Type B pancreatic cell (in vitro differentiated cells): ENCODE measurements at regions not wholly inside any gene's neighbourhood (a gene's known extent, or its start where the extent isn't known, plus 50 kb on each side); places are given as distances from the start of the nearest gene placed in this dataset.
A peak's percentile ranks its signal among the peaks of the same experiment; 100 is the strongest.

Source experiments
- DNase-seq: peaks from one replicate; pipeline ENCODE4 v3.0.0; 2021; ENCODE audit warnings: mixed read lengths; ENCODE audit not compliant: unreplicated experiment; ENCODE audit errors: extremely low spot score
- H3K27ac Mint-ChIP-seq: 2 replicates; pipeline ENCODE4 v1.8.0; 2021; ENCODE audit warnings: mild to moderate bottlenecking, mixed read lengths
- H3K27me3 Mint-ChIP-seq: 2 replicates; pipeline ENCODE4 v1.8.0; 2021; ENCODE audit warnings: mixed read lengths
- H3K36me3 Mint-ChIP-seq: 2 replicates; pipeline ENCODE4 v1.8.0; 2021; ENCODE audit warnings: mixed read lengths
- H3K4me1 Mint-ChIP-seq: one replicate; pipeline ENCODE4 v1.8.0; 2021; ENCODE audit warnings: mixed read lengths; ENCODE audit not compliant: unreplicated experiment
- H3K4me3 Mint-ChIP-seq: 2 replicates; pipeline ENCODE4 v1.8.0; 2021; ENCODE audit warnings: mild to moderate bottlenecking, mixed read lengths
- H3K9me3 Mint-ChIP-seq: 2 replicates; pipeline ENCODE4 v1.8.0; 2021; ENCODE audit warnings: mixed read lengths
- TF ChIP-seq, protein P1 (sequence below): fragments of 200-600 bp; sonication (generic); conservative IDR thresholded peaks from 2 replicates; pipeline ENCODE4 v1.5.0; 2021; ENCODE audit warnings: antibody characterized with exemption, mild to moderate bottlenecking

DNA sequence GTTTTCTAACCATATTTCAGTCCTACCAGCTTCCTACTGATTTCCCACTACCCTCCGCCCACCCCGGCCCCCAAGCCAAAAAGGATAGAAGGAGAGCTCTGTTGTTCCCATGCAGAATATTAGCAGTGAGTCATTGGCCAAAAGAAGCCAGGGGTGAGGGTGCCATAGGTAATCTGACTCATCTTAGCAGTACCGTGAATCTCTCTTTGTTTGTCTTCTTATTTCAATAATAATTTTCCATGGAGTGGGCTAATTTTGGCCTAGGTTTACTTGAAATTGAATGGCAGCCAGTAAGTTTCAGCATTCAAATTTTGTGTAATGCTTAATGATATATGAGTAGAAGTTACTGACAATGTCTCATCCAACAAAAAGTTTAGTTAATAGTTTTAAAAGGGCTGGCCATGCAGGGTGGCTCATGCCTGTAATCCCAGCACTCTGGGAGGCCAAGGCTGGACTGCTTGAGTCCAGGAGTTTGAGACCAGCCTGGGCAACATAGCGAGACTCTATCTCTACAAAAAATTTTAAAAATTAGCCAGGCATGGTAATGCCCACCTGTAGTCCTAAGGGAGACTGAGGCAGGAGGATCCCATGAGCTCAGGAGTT lies 74.2 kb downstream of the C9orf152 start:
- Mint-ChIP-seq H3K36me3 (peaks cover 19% of the 10 kb centered on the region), H3K27ac (peak overlapping the region; percentile 34), H3K27me3 (no peaks in the 10 kb centered on the region), H3K9me3 (peaks cover 6% of the 10 kb centered on the region), H3K4me1 (peaks cover 27% of the 10 kb centered on the region), H3K4me3 (no peak overlapping the region)
- DNase-seq, result no peak
- TF ChIP-seq, protein P1, sequence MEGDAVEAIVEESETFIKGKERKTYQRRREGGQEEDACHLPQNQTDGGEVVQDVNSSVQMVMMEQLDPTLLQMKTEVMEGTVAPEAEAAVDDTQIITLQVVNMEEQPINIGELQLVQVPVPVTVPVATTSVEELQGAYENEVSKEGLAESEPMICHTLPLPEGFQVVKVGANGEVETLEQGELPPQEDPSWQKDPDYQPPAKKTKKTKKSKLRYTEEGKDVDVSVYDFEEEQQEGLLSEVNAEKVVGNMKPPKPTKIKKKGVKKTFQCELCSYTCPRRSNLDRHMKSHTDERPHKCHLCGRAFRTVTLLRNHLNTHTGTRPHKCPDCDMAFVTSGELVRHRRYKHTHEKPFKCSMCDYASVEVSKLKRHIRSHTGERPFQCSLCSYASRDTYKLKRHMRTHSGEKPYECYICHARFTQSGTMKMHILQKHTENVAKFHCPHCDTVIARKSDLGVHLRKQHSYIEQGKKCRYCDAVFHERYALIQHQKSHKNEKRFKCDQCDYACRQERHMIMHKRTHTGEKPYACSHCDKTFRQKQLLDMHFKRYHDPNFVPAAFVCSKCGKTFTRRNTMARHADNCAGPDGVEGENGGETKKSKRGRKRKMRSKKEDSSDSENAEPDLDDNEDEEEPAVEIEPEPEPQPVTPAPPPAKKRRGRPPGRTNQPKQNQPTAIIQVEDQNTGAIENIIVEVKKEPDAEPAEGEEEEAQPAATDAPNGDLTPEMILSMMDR, result no peak

DNA sequence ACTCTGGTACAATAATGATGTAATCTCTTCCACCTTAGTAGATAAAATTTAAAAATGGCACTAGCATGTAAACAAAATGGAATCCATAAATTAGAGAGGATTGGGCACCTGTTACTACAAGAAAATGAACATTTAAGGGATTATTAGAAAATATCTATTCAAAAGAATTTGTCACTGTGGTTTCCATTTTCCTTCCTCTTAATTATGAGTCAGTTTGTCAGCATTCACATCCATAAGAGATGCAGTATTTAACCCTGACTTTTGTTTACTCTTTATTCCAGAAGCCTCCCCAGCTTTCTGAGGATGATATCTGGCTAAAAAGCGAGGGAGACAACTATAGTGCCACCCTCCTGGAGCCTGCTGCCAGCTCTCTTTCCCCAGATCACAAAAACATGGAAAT lies 72.1 kb downstream of the C9orf152 start:
- no peak for DNase-seq
- peaks cover 10% of the 10 kb centered on the region for H3K4me1 Mint-ChIP-seq
- H3K4me3 Mint-ChIP-seq, result no peak overlapping the region
- no peak overlapping the region for H3K27ac Mint-ChIP-seq
- peaks cover 39% of the 10 kb centered on the region for H3K36me3 Mint-ChIP-seq
- H3K27me3 Mint-ChIP-seq, result no peaks in the 10 kb centered on the region
- TF ChIP-seq, protein P1, result no peak
- H3K9me3 Mint-ChIP-seq, result peaks cover 11% of the 10 kb centered on the region

DNA sequence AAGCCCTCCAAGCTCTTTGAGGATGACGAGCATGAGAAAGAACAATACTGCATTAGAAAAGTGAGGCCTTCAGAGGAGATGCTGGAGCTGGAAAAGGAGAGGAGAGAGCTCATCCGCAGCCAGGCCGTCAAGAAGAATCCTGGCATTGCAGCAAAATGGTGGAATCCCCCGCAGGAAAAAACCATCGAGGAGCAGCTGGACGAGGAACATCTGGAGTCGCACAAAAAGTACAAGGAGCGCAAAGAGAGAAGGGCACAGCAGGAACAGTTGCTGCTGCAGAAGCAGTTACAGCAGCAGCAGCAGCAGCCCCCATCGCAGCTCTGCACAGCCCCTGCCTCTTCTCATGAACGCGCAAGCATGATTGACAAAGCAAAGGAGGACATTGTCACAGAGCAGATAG lies 71.2 kb downstream of the C9orf152 start:
- no peak overlapping the region for H3K4me3 Mint-ChIP-seq
- peaks cover 5% of the 10 kb centered on the region for H3K9me3 Mint-ChIP-seq
- no peaks in the 10 kb centered on the region for H3K27me3 Mint-ChIP-seq
- no peak for DNase-seq
- TF ChIP-seq, protein P1, result no peak
- H3K4me1 Mint-ChIP-seq, result peaks cover 6% of the 10 kb centered on the region
- H3K36me3 Mint-ChIP-seq, result peaks cover 38% of the 10 kb centered on the region
- no peak overlapping the region for H3K27ac Mint-ChIP-seq

DNA sequence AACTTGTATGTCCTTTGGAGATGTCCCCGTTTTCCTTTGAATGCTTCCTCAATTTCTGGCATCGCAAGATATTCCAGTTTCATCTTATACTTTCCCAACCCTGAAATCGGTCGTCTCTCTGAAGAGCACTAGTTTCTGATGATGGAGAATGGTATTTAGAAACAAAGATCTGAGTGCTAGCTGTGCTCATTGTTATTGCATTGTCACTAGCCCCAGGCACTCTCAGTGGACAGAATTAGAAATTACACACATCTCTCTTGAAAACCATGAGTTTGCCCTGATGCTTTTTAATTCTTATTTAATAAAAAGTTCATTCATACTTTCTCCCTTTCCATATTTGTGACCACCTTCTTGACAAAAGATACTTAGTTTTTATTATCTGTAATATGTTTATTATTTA lies 67.7 kb downstream of the C9orf152 start:
- no peaks in the 10 kb centered on the region for H3K27me3 Mint-ChIP-seq
- H3K27ac Mint-ChIP-seq, result no peak overlapping the region
- no peak overlapping the region for H3K4me3 Mint-ChIP-seq
- TF ChIP-seq, protein P1, result no peak
- H3K36me3 Mint-ChIP-seq, result peaks cover 42% of the 10 kb centered on the region
- peaks cover 27% of the 10 kb centered on the region for H3K4me1 Mint-ChIP-seq
- no peak for DNase-seq
- H3K9me3 Mint-ChIP-seq, result peaks cover 12% of the 10 kb centered on the region

DNA sequence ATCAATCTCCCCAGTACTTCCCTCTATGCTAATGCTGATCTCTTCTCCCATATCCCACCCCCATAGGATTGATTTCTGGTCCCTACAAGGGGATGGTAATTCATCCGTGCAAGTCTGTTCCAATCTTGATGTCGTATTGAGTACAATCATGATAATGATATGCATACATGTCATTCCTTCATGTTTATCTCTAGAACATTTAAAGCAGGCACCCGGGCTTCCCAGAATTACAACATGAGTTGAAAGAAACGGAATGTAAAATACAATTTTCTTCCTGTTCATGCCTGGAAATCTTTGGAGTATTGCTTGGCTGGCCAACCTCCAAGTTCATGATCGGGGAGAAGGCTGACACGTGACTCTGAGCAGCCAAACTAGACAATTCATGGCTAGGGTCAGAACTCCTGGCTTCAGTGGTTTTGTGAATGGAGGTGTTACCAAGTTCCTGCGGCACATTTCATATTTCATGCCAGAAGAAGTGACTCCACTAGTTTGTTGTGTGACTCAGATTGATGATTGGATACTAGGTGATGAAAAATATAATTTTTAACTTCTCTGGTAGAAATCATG lies 66.6 kb downstream of the C9orf152 start:
- no peak overlapping the region for H3K4me3 Mint-ChIP-seq
- no peak for DNase-seq
- H3K9me3 Mint-ChIP-seq, result peaks cover 12% of the 10 kb centered on the region
- H3K36me3 Mint-ChIP-seq, result peaks cover 38% of the 10 kb centered on the region
- TF ChIP-seq, protein P1, result no peak
- no peak overlapping the region for H3K27ac Mint-ChIP-seq
- H3K4me1 Mint-ChIP-seq, result peaks cover 27% of the 10 kb centered on the region
- H3K27me3 Mint-ChIP-seq, result no peaks in the 10 kb centered on the region
